HEK293 (cell line): ENCODE measurements at regions not wholly inside any gene's neighbourhood (a gene's known extent, or its start where the extent isn't known, plus 50 kb on each side); places are given as distances from the start of the nearest gene placed in this dataset.

Source experiments
- HOXC10 ChIP-seq: sonication (generic); formaldehyde crosslinking; IDR thresholded peaks from 2 replicates; pipeline ENCODE4 v1.8.1; 2023; ENCODE audit warnings: mild to moderate bottlenecking, missing genetic modification reagents
- SP3 ChIP-seq: fragments of 450-650 bp; formaldehyde crosslinking; IDR thresholded peaks from 2 replicates; pipeline ENCODE4 v1.5.1; 2016; ENCODE audit warnings: missing biosample characterization, missing genetic modification characterization
- YY2 ChIP-seq: fragments of 450-650 bp; formaldehyde crosslinking; IDR thresholded peaks from 2 replicates; pipeline ENCODE4 v1.5.1; 2016; ENCODE audit warnings: missing biosample characterization, missing genetic modification characterization
- ZBTB8A ChIP-seq: fragments of 450-650 bp; formaldehyde crosslinking; IDR thresholded peaks from 2 replicates; pipeline ENCODE4 v1.5.1; 2016; ENCODE audit warnings: missing biosample characterization, missing genetic modification characterization
- ZNF23 ChIP-seq: fragments of 450-650 bp; formaldehyde crosslinking; IDR thresholded peaks from 2 replicates; pipeline ENCODE4 v1.5.1; 2016; ENCODE audit warnings: missing biosample characterization, missing genetic modification characterization, borderline replicate concordance
- ZNF24 ChIP-seq: fragments of 450-650 bp; formaldehyde crosslinking; IDR thresholded peaks from 2 replicates; pipeline ENCODE4 v1.5.1; 2016; ENCODE audit warnings: missing biosample characterization, missing genetic modification characterization
- ZNF423 ChIP-seq: fragments of 450-650 bp; formaldehyde crosslinking; IDR thresholded peaks from 2 replicates; pipeline ENCODE4 v1.5.1; 2016; ENCODE audit warnings: missing biosample characterization, missing genetic modification characterization
- ZNF621 ChIP-seq: fragments of 450-650 bp; formaldehyde crosslinking; IDR thresholded peaks from 2 replicates; pipeline ENCODE4 v1.5.1; 2017; ENCODE audit warnings: missing biosample characterization, missing genetic modification characterization
- ZNF777 ChIP-seq: fragments of 450-650 bp; formaldehyde crosslinking; IDR thresholded peaks from 2 replicates; pipeline ENCODE4 v1.5.1; 2017; ENCODE audit warnings: missing biosample characterization, missing genetic modification characterization, borderline replicate concordance
- ZNF830 ChIP-seq: fragments of 450-650 bp; IDR thresholded peaks from 2 replicates; pipeline ENCODE4 v1.5.0; 2018; ENCODE audit warnings: missing biosample characterization, missing genetic modification characterization, low read depth, mild to moderate bottlenecking, moderate library complexity
- TF ChIP-seq, protein P1 (sequence below): IDR thresholded peaks from 2 replicates; pipeline ENCODE4 v1.6.1; 2011; ENCODE audit warnings: mild to moderate bottlenecking, low read depth, low read length, borderline replicate concordance
- TF ChIP-seq, protein P2 (sequence below): fragments of 450-650 bp; formaldehyde crosslinking; IDR thresholded peaks from 2 replicates; pipeline ENCODE4 v1.5.1; 2016; ENCODE audit warnings: missing biosample characterization, missing genetic modification characterization
- TF ChIP-seq, protein P3 (sequence below): fragments of 450-650 bp; formaldehyde crosslinking; conservative IDR thresholded peaks from 2 replicates; pipeline ENCODE4 v1.5.1; 2016; ENCODE audit warnings: low read depth, missing biosample characterization, missing genetic modification characterization
- TF ChIP-seq, protein P4 (sequence below): fragments of 450-650 bp; formaldehyde crosslinking; IDR thresholded peaks from 2 replicates; pipeline ENCODE4 v1.5.1; 2016; ENCODE audit warnings: missing biosample characterization, missing genetic modification characterization

DNA sequence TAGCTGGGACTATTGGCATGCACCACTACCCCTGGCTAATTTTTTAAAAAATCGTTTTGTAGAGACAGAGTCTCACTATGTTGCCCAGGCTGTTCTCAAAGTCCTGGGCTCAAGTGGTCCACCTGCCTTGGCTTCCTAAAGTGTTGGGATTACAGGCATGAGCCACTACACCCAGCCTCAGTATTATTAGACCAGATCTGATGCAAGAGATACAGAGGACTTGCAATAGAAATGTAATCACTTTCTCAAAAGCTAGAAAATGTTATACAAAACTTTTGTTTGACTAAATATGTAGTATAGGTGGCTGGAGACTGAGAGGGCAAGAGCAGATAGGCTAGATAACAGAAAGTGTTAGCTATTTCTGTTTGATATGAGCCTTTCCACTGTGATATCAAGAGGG lies 531.9 kb downstream of the SOX2 start:
- no peak for TF ChIP-seq ZNF24
- no peak for TF ChIP-seq HOXC10 (CRISPR knock-in tag)
- no peak for TF ChIP-seq ZNF830 (tag by site-specific recombination)
- no peak for TF ChIP-seq YY2
- TF ChIP-seq, protein P1, sequence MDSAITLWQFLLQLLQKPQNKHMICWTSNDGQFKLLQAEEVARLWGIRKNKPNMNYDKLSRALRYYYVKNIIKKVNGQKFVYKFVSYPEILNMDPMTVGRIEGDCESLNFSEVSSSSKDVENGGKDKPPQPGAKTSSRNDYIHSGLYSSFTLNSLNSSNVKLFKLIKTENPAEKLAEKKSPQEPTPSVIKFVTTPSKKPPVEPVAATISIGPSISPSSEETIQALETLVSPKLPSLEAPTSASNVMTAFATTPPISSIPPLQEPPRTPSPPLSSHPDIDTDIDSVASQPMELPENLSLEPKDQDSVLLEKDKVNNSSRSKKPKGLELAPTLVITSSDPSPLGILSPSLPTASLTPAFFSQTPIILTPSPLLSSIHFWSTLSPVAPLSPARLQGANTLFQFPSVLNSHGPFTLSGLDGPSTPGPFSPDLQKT = no peak
- TF ChIP-seq, protein P2, sequence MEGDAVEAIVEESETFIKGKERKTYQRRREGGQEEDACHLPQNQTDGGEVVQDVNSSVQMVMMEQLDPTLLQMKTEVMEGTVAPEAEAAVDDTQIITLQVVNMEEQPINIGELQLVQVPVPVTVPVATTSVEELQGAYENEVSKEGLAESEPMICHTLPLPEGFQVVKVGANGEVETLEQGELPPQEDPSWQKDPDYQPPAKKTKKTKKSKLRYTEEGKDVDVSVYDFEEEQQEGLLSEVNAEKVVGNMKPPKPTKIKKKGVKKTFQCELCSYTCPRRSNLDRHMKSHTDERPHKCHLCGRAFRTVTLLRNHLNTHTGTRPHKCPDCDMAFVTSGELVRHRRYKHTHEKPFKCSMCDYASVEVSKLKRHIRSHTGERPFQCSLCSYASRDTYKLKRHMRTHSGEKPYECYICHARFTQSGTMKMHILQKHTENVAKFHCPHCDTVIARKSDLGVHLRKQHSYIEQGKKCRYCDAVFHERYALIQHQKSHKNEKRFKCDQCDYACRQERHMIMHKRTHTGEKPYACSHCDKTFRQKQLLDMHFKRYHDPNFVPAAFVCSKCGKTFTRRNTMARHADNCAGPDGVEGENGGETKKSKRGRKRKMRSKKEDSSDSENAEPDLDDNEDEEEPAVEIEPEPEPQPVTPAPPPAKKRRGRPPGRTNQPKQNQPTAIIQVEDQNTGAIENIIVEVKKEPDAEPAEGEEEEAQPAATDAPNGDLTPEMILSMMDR (tag by site-specific recombination) = no peak
- TF ChIP-seq, protein P3, sequence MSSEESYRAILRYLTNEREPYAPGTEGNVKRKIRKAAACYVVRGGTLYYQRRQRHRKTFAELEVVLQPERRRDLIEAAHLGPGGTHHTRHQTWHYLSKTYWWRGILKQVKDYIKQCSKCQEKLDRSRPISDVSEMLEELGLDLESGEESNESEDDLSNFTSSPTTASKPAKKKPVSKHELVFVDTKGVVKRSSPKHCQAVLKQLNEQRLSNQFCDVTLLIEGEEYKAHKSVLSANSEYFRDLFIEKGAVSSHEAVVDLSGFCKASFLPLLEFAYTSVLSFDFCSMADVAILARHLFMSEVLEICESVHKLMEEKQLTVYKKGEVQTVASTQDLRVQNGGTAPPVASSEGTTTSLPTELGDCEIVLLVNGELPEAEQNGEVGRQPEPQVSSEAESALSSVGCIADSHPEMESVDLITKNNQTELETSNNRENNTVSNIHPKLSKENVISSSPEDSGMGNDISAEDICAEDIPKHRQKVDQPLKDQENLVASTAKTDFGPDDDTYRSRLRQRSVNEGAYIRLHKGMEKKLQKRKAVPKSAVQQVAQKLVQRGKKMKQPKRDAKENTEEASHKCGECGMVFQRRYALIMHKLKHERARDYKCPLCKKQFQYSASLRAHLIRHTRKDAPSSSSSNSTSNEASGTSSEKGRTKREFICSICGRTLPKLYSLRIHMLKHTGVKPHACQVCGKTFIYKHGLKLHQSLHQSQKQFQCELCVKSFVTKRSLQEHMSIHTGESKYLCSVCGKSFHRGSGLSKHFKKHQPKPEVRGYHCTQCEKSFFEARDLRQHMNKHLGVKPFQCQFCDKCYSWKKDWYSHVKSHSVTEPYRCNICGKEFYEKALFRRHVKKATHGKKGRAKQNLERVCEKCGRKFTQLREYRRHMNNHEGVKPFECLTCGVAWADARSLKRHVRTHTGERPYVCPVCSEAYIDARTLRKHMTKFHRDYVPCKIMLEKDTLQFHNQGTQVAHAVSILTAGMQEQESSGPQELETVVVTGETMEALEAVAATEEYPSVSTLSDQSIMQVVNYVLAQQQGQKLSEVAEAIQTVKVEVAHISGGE (tag by site-specific recombination) = no peak
- TF ChIP-seq ZNF23 (tag by site-specific recombination) = no peak
- no peak for TF ChIP-seq ZNF621 (tag by site-specific recombination)
- no peak for TF ChIP-seq SP3
- no peak for TF ChIP-seq ZBTB8A (tag by site-specific recombination)
- TF ChIP-seq ZNF777 (tag by site-specific recombination) = no peak
- TF ChIP-seq, protein P4, sequence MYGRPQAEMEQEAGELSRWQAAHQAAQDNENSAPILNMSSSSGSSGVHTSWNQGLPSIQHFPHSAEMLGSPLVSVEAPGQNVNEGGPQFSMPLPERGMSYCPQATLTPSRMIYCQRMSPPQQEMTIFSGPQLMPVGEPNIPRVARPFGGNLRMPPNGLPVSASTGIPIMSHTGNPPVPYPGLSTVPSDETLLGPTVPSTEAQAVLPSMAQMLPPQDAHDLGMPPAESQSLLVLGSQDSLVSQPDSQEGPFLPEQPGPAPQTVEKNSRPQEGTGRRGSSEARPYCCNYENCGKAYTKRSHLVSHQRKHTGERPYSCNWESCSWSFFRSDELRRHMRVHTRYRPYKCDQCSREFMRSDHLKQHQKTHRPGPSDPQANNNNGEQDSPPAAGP = no peak
- TF ChIP-seq ZNF423 = no peak
